Adrenal gland (tissue), 9 donors: ENCODE measurements at regions not wholly inside any gene's neighbourhood (a gene's known extent, or its start where the extent isn't known, plus 50 kb on each side); places are given as distances from the start of the nearest gene placed in this dataset.

Source experiments
- DNase-seq, 7 donors: peaks; one replicate each; pipeline ENCODE4 v3.0.0-alpha.2; 2019 to 2020
- H3K27ac ChIP-seq, 5 donors: fragments of 200-600 bp; sonication (generic) in 4 of 5; 1 replicate in 3 of 5; 2 replicates in 2 of 5; pipeline versions ENCODE4 v1.5.1 to v1.8.0; 2016 to 2020; ENCODE audit warnings: mild to moderate bottlenecking in 1 of 5
- H3K27me3 ChIP-seq: fragments of 200-600 bp; 2 replicates; pipeline ENCODE4 v1.8.0; 2021
- H3K36me3 ChIP-seq, 2 donors: fragments of 200-600 bp; replicated peaks in 1 of 2; 1 replicate in 1 of 2; 2 replicates in 1 of 2; pipeline versions ENCODE4 v1.5.1 to v1.8.0; 2018 to 2022
- H3K4me1 ChIP-seq, 2 donors: fragments of 200-600 bp; replicated peaks in 1 of 2; 1 replicate in 1 of 2; 2 replicates in 1 of 2; pipeline versions ENCODE4 v1.5.1 to v1.8.0; 2018 to 2021
- H3K4me3 ChIP-seq, 4 donors: fragments of 200-600 bp; sonication (generic) in 3 of 4; one replicate each; pipeline ENCODE4 v1.5.1; 2016 to 2018
- H3K9me3 ChIP-seq, 3 donors: fragments of 200-600 bp; sonication (generic) in 1 of 3; replicated peaks in 1 of 3; 1 replicate in 2 of 3; 2 replicates in 1 of 3; pipeline versions ENCODE4 v1.5.1 to v1.8.0; 2016 to 2021
- CTCF ChIP-seq, 6 experiments: fragments of 450-650 bp in 4 of 6; fragments of 200-600 bp in 2 of 6; sonication (generic) in 1 of 6; IDR thresholded peaks; 1 replicate in 5 of 6; 2 replicates in 1 of 6; pipeline versions ENCODE4 v1.5.1 to v1.8.0; 2016 to 2021; ENCODE audit warnings: antibody characterized with exemption in 6 of 6, mild to moderate bottlenecking in 2 of 6, moderate library complexity in 1 of 6
- POLR2A ChIP-seq, 2 donors: fragments of 450-650 bp; IDR thresholded peaks; one replicate each; pipeline ENCODE4 v1.6.1; 2017; ENCODE audit warnings: antibody characterized with exemption in 2 of 2, mild to moderate bottlenecking in 2 of 2, moderate library complexity in 1 of 2
- WGBS, 4 donors: extraction: QIAGEN DNeasy Blood & Tissue Kit in 2 of 4; methylation state at CpG; one replicate each; pipeline versions ENCODE4 v1.1.5 to v1.1.7; 2013 to 2017; 5-methylcytosine and 5-hydroxymethylcytosine counted together
- intact Hi-C, 2 donors: fragments of 100-400 bp; cut with DNase I; formaldehyde crosslinking; loops; one replicate each; pipeline versions ENCODE4 v1.14.1 to v1.15.0; 2022 to 2023
- donor health status: healthy with polysubstance abuse.
- donor health status: Bipolar disorder and iron deficiency.
- donor health status: DM: yes; HTN: yes; CAD: no.
- donor health status: DM: no; HTN: no; CAD: no.
- donor health status: DM: no; HTN: no; CAD: no.

DNA sequence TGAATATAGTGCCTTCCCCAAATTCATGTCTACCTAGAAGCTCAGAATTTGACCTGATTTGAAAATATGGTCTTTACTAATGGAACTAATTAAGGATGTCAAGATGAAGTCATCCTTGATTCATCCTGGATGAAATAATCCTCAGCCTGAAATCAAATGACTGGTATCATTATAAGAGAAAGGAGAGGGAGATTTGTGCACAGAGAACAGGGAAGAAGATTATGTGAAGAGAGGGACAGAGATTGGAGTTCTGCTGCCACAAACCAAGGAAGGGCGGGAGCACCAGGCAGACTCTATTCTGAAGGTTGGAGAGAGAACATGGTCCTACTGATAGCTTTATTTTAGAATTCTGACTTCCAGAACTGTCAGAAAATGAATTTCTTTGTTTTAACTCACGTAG, 680.9 kb upstream of the AADAT start:
- Histone ChIP-seq H3K36me3 (no peaks in the 10 kb centered on the region), H3K27ac (no peak overlapping the region), H3K4me1 (no peaks in the 10 kb centered on the region), H3K4me3 (no peak overlapping the region), H3K9me3 (no peaks in the 10 kb centered on the region), H3K27me3 (no peaks in the 10 kb centered on the region)
- TF ChIP-seq POLR2A (IDR thresholded peaks at IDR 0.05), result no peak
- TF ChIP-seq CTCF (IDR thresholded peaks at IDR 0.05), result no peak
- no peak for DNase-seq
- intact Hi-C loops, result no loop called here
- WGBS, 4 donors, result 59 to 76% (median 62%) methylated on average over 2 of the region's 2 CpGs

DNA sequence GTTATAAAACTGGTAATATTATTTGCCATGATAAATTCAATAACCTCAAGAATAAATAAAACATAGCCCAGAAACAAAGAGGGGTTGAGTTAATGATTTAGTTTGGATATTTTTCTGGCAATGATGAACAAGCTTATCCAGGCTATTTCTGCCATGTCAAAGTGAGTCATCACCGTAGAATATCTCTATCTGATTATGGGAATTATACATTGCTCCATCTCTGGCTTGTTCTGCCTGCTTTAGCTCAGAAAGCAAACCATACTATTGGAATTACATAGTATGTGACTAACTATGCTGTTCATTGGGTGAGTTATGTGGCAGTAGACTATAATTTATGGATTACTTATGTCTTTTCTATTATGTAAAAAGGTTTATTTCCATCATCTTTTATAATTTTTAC, 680.1 kb upstream of the AADAT start:
- no peaks in the 10 kb centered on the region for H3K9me3 ChIP-seq
- DNase-seq, result no peak
- no peak overlapping the region for H3K27ac ChIP-seq
- 67 to 86% (median 70%) methylated on average over 1 of the region's 1 CpG for WGBS, 4 donors
- no peak for TF ChIP-seq CTCF (IDR thresholded peaks at IDR 0.05)
- no peak for TF ChIP-seq POLR2A (IDR thresholded peaks at IDR 0.05)
- intact Hi-C loops, result no loop called here
- no peaks in the 10 kb centered on the region for H3K36me3 ChIP-seq
- no peaks in the 10 kb centered on the region for H3K4me1 ChIP-seq
- no peaks in the 10 kb centered on the region for H3K27me3 ChIP-seq
- no peak overlapping the region for H3K4me3 ChIP-seq

DNA sequence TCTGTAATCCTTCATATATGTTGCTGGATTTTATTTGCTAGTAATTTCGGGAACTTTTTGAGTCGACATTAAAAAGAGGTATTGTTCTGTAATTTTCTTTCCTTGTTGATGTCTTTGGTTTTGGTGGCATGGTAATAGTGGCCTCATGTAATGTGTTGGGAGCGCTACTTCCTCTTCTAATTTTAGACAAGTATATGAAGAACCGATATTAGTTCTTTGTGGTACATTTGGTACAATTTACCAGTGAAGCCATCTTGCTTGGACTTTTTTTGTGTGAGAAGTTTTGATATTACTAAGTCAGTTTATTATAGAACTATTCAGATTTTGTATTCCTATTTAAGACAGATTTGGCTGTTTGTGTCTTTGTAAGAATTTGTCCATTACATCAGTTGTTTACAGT, 669.2 kb upstream of the AADAT start:
- Histone ChIP-seq H3K36me3 (no peaks in the 10 kb centered on the region), H3K4me3 (no peak overlapping the region), H3K27me3 (no peaks in the 10 kb centered on the region), H3K4me1 (no peaks in the 10 kb centered on the region), H3K9me3 (no peaks in the 10 kb centered on the region), H3K27ac (no peak overlapping the region)
- intact Hi-C loops, result no loop called here
- WGBS, 4 donors, result 80 to 91% (median 88%) methylated on average over 4 of the region's 4 CpGs
- TF ChIP-seq CTCF (IDR thresholded peaks at IDR 0.05) (no peak), POLR2A (IDR thresholded peaks at IDR 0.05) (no peak)
- no peak for DNase-seq

DNA sequence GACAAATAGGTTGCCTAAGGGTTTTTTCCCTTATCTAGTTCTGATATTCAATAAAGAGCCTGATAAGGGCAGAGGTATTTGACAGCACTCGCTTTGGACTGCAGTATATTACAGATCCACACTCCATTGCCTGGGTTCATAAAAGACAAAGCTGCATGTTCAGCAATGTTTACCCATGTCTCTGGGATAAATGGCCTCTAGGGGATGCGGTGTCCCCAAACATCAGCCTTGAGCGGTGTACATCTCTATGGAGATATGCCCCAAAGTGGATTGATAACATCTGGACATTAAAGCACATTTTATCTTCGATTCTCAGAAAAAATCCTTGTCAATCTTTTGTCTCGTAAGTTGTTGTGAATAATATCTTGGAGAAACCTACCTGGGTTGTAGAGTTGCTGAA, 660.8 kb upstream of the AADAT start:
- 36 to 45% (median 38%) methylated on average over 5 of the region's 5 CpGs for WGBS, 4 donors
- no peaks in the 10 kb centered on the region for H3K36me3 ChIP-seq
- H3K4me3 ChIP-seq, result no peak overlapping the region
- TF ChIP-seq CTCF (IDR thresholded peaks at IDR 0.05) (no peak), POLR2A (IDR thresholded peaks at IDR 0.05) (no peak)
- no peaks in the 10 kb centered on the region for H3K9me3 ChIP-seq
- no peaks in the 10 kb centered on the region for H3K27me3 ChIP-seq
- no peaks in the 10 kb centered on the region for H3K4me1 ChIP-seq
- H3K27ac ChIP-seq, result no peak overlapping the region
- no peak for DNase-seq
- intact Hi-C loops, result no loop called here
